Nephron progenitor cell (in vitro differentiated cells): ENCODE measurements at regions not wholly inside any gene's neighbourhood (a gene's known extent, or its start where the extent isn't known, plus 50 kb on each side); places are given as distances from the start of the nearest gene placed in this dataset.

Experiments
- DNase-seq: peaks from one replicate; pipeline ENCODE4 v3.0.0; 2021
- H3K27ac Mint-ChIP-seq: 2 replicates; pipeline ENCODE4 v1.8.0; 2021; ENCODE audit warnings: mild to moderate bottlenecking, moderate library complexity, mixed read lengths
- H3K27me3 Mint-ChIP-seq: 2 replicates; pipeline ENCODE4 v1.8.0; 2021; ENCODE audit warnings: mild to moderate bottlenecking, low read depth, mixed read lengths; ENCODE audit not compliant: poor library complexity
- H3K36me3 Mint-ChIP-seq: 2 replicates; pipeline ENCODE4 v1.8.0; 2021; ENCODE audit warnings: low read depth, mixed read lengths
- H3K4me1 Mint-ChIP-seq: 2 replicates; pipeline ENCODE4 v1.8.0; 2021; ENCODE audit warnings: mixed read lengths
- H3K4me3 Mint-ChIP-seq: 2 replicates; pipeline ENCODE4 v1.8.0; 2021; ENCODE audit warnings: mild to moderate bottlenecking, moderate library complexity, mixed read lengths
- H3K9me3 Mint-ChIP-seq: 2 replicates; pipeline ENCODE4 v1.8.0; 2021; ENCODE audit warnings: mild to moderate bottlenecking, moderate library complexity, mixed read lengths
- TF ChIP-seq, protein P1 (sequence below): fragments of 200-600 bp; sonication (generic); IDR thresholded peaks from 2 replicates; pipeline ENCODE4 v1.5.0; 2021; ENCODE audit warnings: antibody characterized with exemption

DNA sequence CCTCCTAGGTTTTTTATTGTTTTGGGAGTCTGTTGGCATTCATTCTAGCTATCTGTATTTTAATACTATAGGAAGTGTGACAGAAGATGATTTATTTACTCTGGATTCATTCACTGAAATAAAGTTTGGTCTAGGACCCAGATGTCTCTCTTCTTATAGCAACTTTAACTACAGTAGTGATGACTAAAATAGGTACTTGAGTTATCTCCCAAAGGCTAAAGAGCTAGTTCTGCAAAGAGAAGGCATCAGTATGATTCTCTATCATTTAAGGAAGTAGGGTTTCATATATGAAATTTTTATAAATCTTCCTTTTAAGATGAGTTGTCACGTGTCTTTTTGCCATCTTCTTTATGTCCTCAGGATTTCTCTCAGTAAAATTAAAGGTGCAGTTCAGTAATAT is 507.4 kb downstream of the KCTD12 start:
- H3K9me3 Mint-ChIP-seq, result no peaks in the 10 kb centered on the region
- DNase-seq, result no peak
- peaks cover under 1% of the 10 kb centered on the region for H3K4me1 Mint-ChIP-seq
- H3K27me3 Mint-ChIP-seq, result no peaks in the 10 kb centered on the region
- TF ChIP-seq, protein P1, sequence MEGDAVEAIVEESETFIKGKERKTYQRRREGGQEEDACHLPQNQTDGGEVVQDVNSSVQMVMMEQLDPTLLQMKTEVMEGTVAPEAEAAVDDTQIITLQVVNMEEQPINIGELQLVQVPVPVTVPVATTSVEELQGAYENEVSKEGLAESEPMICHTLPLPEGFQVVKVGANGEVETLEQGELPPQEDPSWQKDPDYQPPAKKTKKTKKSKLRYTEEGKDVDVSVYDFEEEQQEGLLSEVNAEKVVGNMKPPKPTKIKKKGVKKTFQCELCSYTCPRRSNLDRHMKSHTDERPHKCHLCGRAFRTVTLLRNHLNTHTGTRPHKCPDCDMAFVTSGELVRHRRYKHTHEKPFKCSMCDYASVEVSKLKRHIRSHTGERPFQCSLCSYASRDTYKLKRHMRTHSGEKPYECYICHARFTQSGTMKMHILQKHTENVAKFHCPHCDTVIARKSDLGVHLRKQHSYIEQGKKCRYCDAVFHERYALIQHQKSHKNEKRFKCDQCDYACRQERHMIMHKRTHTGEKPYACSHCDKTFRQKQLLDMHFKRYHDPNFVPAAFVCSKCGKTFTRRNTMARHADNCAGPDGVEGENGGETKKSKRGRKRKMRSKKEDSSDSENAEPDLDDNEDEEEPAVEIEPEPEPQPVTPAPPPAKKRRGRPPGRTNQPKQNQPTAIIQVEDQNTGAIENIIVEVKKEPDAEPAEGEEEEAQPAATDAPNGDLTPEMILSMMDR, result no peak
- H3K27ac Mint-ChIP-seq, result no peak overlapping the region
- no peaks in the 10 kb centered on the region for H3K36me3 Mint-ChIP-seq
- no peak overlapping the region for H3K4me3 Mint-ChIP-seq

DNA sequence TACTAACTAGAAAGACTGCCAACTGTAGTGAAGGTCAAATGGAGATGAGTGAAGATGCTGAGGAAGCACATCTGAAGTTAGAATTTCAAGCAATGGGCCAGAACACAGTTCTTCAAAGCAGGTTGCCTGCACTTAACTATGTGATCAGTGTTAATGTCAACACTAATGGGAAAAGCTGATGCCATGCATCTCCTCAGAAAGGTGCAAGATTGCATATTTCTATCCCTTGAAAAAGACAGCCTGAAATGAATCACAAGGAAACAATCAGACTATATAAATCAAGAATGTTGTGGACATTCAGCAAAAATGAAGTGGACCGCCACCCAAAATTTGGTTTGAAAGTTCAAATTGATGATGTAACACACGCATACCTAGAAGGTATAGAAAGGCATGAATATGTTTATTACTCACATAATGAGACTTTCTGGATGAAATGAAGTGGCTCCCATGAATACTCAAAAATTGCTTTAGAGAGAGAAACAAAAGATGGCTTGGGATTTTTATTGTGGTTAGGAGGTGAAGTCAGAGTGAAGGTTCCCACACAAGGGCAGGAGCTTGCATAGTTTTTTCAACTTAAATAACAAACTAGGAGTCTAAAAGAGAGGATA is 522.4 kb downstream of the KCTD12 start:
- Mint-ChIP-seq H3K9me3 (no peaks in the 10 kb centered on the region), H3K27ac (no peak overlapping the region), H3K27me3 (peaks cover 11% of the 10 kb centered on the region), H3K4me3 (no peak overlapping the region), H3K4me1 (no peaks in the 10 kb centered on the region), H3K36me3 (no peaks in the 10 kb centered on the region)
- TF ChIP-seq, protein P1, result no peak
- DNase-seq, result no peak

GRCh38 chr13:76361868-76362267 is 524.3 kb downstream of the KCTD12 start:
- Mint-ChIP-seq H3K4me3 (no peak overlapping the region), H3K9me3 (no peaks in the 10 kb centered on the region), H3K27ac (no peak overlapping the region), H3K27me3 (peaks cover 11% of the 10 kb centered on the region), H3K36me3 (no peaks in the 10 kb centered on the region), H3K4me1 (no peaks in the 10 kb centered on the region)
- TF ChIP-seq, protein P1, result no peak
- DNase-seq, result no peak

- H3K27me3 Mint-ChIP-seq, result peaks cover 7% of the 10 kb centered on the region
- H3K4me1 Mint-ChIP-seq, result no peaks in the 10 kb centered on the region
- H3K36me3 Mint-ChIP-seq, result no peaks in the 10 kb centered on the region
- TF ChIP-seq, protein P1, result no peak
- H3K27ac Mint-ChIP-seq, result no peak overlapping the region
- no peaks in the 10 kb centered on the region for H3K9me3 Mint-ChIP-seq
- no peak for DNase-seq
- no peak overlapping the region for H3K4me3 Mint-ChIP-seq
Observed at GRCh38 chr13:76351541-76352229, 534.5 kb downstream of the KCTD12 start.

- no peak for DNase-seq
- Mint-ChIP-seq H3K36me3 (no peaks in the 10 kb centered on the region), H3K27me3 (peaks cover 13% of the 10 kb centered on the region), H3K4me1 (no peaks in the 10 kb centered on the region), H3K4me3 (no peak overlapping the region), H3K9me3 (no peaks in the 10 kb centered on the region), H3K27ac (no peak overlapping the region)
- TF ChIP-seq, protein P1, result no peak
Observed at GRCh38 chr13:76350399-76350798, 535.8 kb downstream of the KCTD12 start.

GRCh38 chr13:76349700-76350099 is 536.5 kb downstream of the KCTD12 start:
- DNase-seq, result no peak
- no peak overlapping the region for H3K4me3 Mint-ChIP-seq
- no peaks in the 10 kb centered on the region for H3K4me1 Mint-ChIP-seq
- no peak overlapping the region for H3K27ac Mint-ChIP-seq
- H3K27me3 Mint-ChIP-seq, result peaks cover 18% of the 10 kb centered on the region
- TF ChIP-seq, protein P1, result no peak
- no peaks in the 10 kb centered on the region for H3K36me3 Mint-ChIP-seq
- H3K9me3 Mint-ChIP-seq, result no peaks in the 10 kb centered on the region
